ENCODE measurements at regions not wholly inside any gene's neighbourhood (a gene's known extent, or its start where the extent isn't known, plus 50 kb on each side); places are given as distances from the start of the nearest gene placed in this dataset.

DNA sequence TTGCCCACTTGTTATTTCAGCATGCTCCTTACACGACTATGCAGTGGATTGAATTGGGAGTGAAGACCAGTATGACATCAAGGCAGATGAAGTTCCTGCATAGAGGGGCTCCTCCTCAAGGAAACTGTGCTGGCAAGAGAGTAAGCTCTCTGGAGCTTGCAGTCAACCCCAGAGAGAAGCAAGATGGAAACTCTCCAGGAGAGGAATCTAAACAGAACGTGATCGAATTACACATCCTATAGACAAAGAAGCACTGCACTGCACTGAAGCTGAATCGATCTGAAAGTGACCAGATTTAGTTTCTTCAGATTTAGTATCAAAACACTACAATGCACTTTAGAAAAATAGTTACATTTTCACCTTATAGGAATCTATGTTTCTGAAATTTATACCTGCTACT lies 947.7 kb upstream of the TENM4 start:
- ATAC-seq = no peak
- no peak overlapping the region for H3K27ac ChIP-seq (ENCODE audit: low read length)
- ChIA-PET CTCF (no interaction called here), POLR2A (ENCODE audit: unreplicated experiment) (no interaction called here)
- H3F3A ChIP-seq (ENCODE audit: low read length, unreplicated experiment) = no peaks in the 10 kb centered on the region
- no peak overlapping the region for H3K4me3 ChIP-seq (ENCODE audit: low read length)
- H3K9ac ChIP-seq (ENCODE audit: low read length) = no peak overlapping the region
- H3K4me2 ChIP-seq (ENCODE audit: low read length) = no peak overlapping the region
- H3K27me3 ChIP-seq (ENCODE audit: low read length) = no peaks in the 10 kb centered on the region
- no peaks in the 10 kb centered on the region for H3K9me3 ChIP-seq (ENCODE audit: low read length)
- no peaks in the 10 kb centered on the region for H3K79me2 ChIP-seq (ENCODE audit: low read length)
- no peaks in the 10 kb centered on the region for H3K4me1 ChIP-seq (ENCODE audit: insufficient read depth, low read length)
- H4K20me1 ChIP-seq (ENCODE audit: low read length) = no peaks in the 10 kb centered on the region
- no peaks in the 10 kb centered on the region for H3K36me3 ChIP-seq (ENCODE audit: low read depth, low read length)
- intact Hi-C loops (cut with micrococcal nuclease) = no loop called here
- no TSS peak for BruUV-seq (replicated peaks)
- no peaks in the 10 kb centered on the region for H3K9me2 ChIP-seq (replicated peaks; ENCODE audit: low read length)
- TF ChIP-seq CTCF (conservative IDR thresholded peaks at IDR 0.05; ENCODE audit: low read depth, low read length) (no peak), EZH2phosphoT487 (IDR thresholded peaks at IDR 0.05; ENCODE audit: borderline replicate concordance, low read length) (no peak), EZH2 (IDR thresholded peaks at IDR 0.05; ENCODE audit: low read length, unreplicated experiment) (no peak)
- DNase-seq = no peak
- H2AFZ ChIP-seq (ENCODE audit: low read length) = no peak overlapping the region

GRCh38 chr11:80388130-80388529 lies 947.3 kb upstream of the TENM4 start:
- ATAC-seq = no peak
- Histone ChIP-seq H3F3A (ENCODE audit: low read length, unreplicated experiment) (no peaks in the 10 kb centered on the region), H2AFZ (ENCODE audit: low read length) (no peak overlapping the region), H3K79me2 (ENCODE audit: low read length) (no peaks in the 10 kb centered on the region), H3K9me3 (ENCODE audit: low read length) (no peaks in the 10 kb centered on the region), H3K4me2 (ENCODE audit: low read length) (no peak overlapping the region), H3K36me3 (ENCODE audit: low read depth, low read length) (no peaks in the 10 kb centered on the region), H3K9ac (ENCODE audit: low read length) (no peak overlapping the region), H3K27ac (ENCODE audit: low read length) (no peak overlapping the region), H3K4me1 (ENCODE audit: insufficient read depth, low read length) (no peaks in the 10 kb centered on the region), H3K9me2 (replicated peaks; ENCODE audit: low read length) (no peaks in the 10 kb centered on the region), H3K27me3 (ENCODE audit: low read length) (no peaks in the 10 kb centered on the region), H3K4me3 (ENCODE audit: low read length) (no peak overlapping the region), H4K20me1 (ENCODE audit: low read length) (no peaks in the 10 kb centered on the region)
- DNase-seq = peak; percentile 9
- BruUV-seq (replicated peaks) = no TSS peak
- no peak for TF ChIP-seq CTCF (conservative IDR thresholded peaks at IDR 0.05; ENCODE audit: low read depth, low read length)
- TF ChIP-seq EZH2 (IDR thresholded peaks at IDR 0.05; ENCODE audit: low read length, unreplicated experiment) = no peak
- TF ChIP-seq EZH2phosphoT487 (IDR thresholded peaks at IDR 0.05; ENCODE audit: borderline replicate concordance, low read length) = no peak
- POLR2A ChIA-PET (ENCODE audit: unreplicated experiment) = no interaction called here
- intact Hi-C loops (cut with micrococcal nuclease) = no loop called here
- CTCF ChIA-PET = no interaction called here

DNA sequence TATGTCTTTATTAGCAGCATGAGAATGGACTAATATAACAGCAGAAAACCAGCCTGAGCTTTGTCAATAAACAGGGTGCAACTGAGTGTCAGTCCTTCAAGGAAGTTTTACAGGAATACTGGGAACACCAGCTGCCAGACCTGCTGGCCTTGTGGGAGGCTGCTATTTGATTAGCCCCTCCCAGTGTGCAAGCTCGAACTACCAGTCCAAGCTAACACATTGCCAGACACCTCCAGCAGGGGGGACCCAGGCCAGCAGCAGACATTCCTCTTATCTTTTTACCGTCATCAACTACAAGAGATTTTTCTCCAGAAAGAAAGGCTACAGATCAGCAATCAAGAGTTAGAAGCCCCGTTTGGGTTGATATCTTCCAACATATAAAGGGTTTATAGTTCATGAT lies 942.8 kb upstream of the TENM4 start:
- no peaks in the 10 kb centered on the region for H3K36me3 ChIP-seq (ENCODE audit: low read depth, low read length)
- TF ChIP-seq EZH2 (IDR thresholded peaks at IDR 0.05; ENCODE audit: low read length, unreplicated experiment) = no peak
- no peak for TF ChIP-seq CTCF (conservative IDR thresholded peaks at IDR 0.05; ENCODE audit: low read depth, low read length)
- TF ChIP-seq EZH2phosphoT487 (IDR thresholded peaks at IDR 0.05; ENCODE audit: borderline replicate concordance, low read length) = no peak
- no peaks in the 10 kb centered on the region for H3K79me2 ChIP-seq (ENCODE audit: low read length)
- H3K4me3 ChIP-seq (ENCODE audit: low read length) = no peak overlapping the region
- POLR2A ChIA-PET (ENCODE audit: unreplicated experiment) = no interaction called here
- no peaks in the 10 kb centered on the region for H3K27me3 ChIP-seq (ENCODE audit: low read length)
- no TSS peak for BruUV-seq (replicated peaks)
- CTCF ChIA-PET = no interaction called here
- intact Hi-C loops (cut with micrococcal nuclease) = no loop called here
- H3K4me2 ChIP-seq (ENCODE audit: low read length) = no peak overlapping the region
- H3K27ac ChIP-seq (ENCODE audit: low read length) = no peak overlapping the region
- H2AFZ ChIP-seq (ENCODE audit: low read length) = no peak overlapping the region
- H4K20me1 ChIP-seq (ENCODE audit: low read length) = no peaks in the 10 kb centered on the region
- no peak for DNase-seq
- no peaks in the 10 kb centered on the region for H3F3A ChIP-seq (ENCODE audit: low read length, unreplicated experiment)
- H3K4me1 ChIP-seq (ENCODE audit: insufficient read depth, low read length) = no peaks in the 10 kb centered on the region
- H3K9me2 ChIP-seq (replicated peaks; ENCODE audit: low read length) = no peaks in the 10 kb centered on the region
- no peak overlapping the region for H3K9ac ChIP-seq (ENCODE audit: low read length)
- no peaks in the 10 kb centered on the region for H3K9me3 ChIP-seq (ENCODE audit: low read length)
- ATAC-seq = no peak

Measured in PC-3 (cell line).